Activated effector memory CD4-positive, alpha-beta T cell treated with Interleukin-2 at 50 U/mL for 16 hours (primary cell): ENCODE measurements at regions not wholly inside any gene's neighbourhood (a gene's known extent, or its start where the extent isn't known, plus 50 kb on each side); places are given as distances from the start of the nearest gene placed in this dataset.
"Not testable (repeated sequence)": the region's sequence is repeated elsewhere in the genome, so short reads cannot be mapped to it uniquely, and the experiment has no call there.

ENCODE experiments used
- DNase-seq: peaks from one replicate; pipeline ENCODE4 v3.0.0-alpha.2; 2020

- DNase-seq: no peak
Observed at GRCh38 chr7:28330384-28331070, 81.8 kb upstream of the CREB5 start.

- no peak for DNase-seq
Observed at GRCh38 chr7:28332046-28332445, 80.3 kb upstream of the CREB5 start.

- not testable (repeated sequence) for DNase-seq
Observed at GRCh38 chr7:28333548-28333947, 78.8 kb upstream of the CREB5 start.

- DNase-seq: no peak
Observed at GRCh38 chr7:28336806-28337205, 75.5 kb upstream of the CREB5 start.

- no peak for DNase-seq
Observed at GRCh38 chr7:28338041-28338440, 74.3 kb upstream of the CREB5 start.

GRCh38 chr7:28343462-28343861 is 68.9 kb upstream of the CREB5 start:
- DNase-seq: no peak

- no peak for DNase-seq
Observed at GRCh38 chr7:28346256-28346655, 66.1 kb upstream of the CREB5 start.

- no peak for DNase-seq
Observed at GRCh38 chr7:28346676-28347363, 65.5 kb upstream of the CREB5 start.

- DNase-seq: no peak
Observed at GRCh38 chr7:28347475-28348318, 64.6 kb upstream of the CREB5 start.

GRCh38 chr7:28348636-28349035 is 63.7 kb upstream of the CREB5 start:
- no peak for DNase-seq

- DNase-seq: no peak
Observed at GRCh38 chr7:28349637-28350036, 62.7 kb upstream of the CREB5 start.

GRCh38 chr7:28350662-28351061 is 61.7 kb upstream of the CREB5 start:
- no peak for DNase-seq

GRCh38 chr7:28351450-28351849 is 60.9 kb upstream of the CREB5 start:
- DNase-seq: no peak

- DNase-seq: no peak
Observed at GRCh38 chr7:28354601-28355402, 57.5 kb upstream of the CREB5 start.

- DNase-seq: no peak
Observed at GRCh38 chr7:28355635-28356319, 56.5 kb upstream of the CREB5 start.

- no peak for DNase-seq
Observed at GRCh38 chr7:28356619-28357018, 55.7 kb upstream of the CREB5 start.

GRCh38 chr7:28358423-28358868 is 53.9 kb upstream of the CREB5 start:
- DNase-seq: no peak

GRCh38 chr7:28360739-28361138 is 51.6 kb upstream of the CREB5 start:
- no peak for DNase-seq

- DNase-seq: no peak
Observed at GRCh38 chr7:28361551-28361950, 50.8 kb upstream of the CREB5 start.

- no peak for DNase-seq
Observed at GRCh38 chr7:28362182-28362581, 50.1 kb upstream of the CREB5 start.
